ENCODE measurements at regions not wholly inside any gene's neighbourhood (a gene's known extent, or its start where the extent isn't known, plus 50 kb on each side); places are given as distances from the start of the nearest gene placed in this dataset.

DNA sequence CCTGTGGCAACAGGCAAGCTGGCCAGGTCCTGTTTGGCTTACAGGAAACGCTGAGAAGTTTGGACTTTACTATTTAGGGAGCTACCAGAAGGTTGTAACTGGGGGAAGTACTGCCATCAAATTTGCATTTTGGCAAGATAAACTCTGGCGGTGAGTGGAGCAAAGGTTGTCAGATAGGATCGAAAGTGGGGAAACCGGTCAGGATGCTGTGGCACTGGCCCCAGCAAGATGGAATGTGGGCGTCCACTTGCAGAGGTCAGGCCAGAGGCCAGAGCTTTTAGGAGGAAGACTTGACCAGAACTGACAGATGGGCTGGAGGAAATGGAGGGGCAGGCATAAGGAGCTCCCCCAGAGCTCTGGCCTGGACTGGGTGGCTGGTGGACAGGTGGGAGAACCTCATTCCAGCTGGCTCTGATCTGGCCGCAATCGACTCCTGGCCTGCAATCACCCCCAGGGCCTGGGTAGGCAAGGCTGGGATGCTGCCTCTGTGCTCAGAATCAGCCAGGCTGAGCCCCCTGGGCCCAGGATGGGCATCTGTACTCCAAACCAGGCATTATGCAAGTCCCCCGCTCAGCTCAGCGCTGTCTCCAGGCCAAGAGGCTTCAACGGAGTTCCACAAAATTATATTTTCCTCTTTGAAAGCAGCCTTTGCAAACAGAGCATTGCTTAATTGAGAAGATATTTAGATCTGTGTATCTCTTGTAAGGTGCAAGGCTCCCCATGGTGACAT is 178.3 kb upstream of the NECTIN1 start:
- no peak for TF ChIP-seq CTCF (IDR thresholded peaks at IDR 0.05; ENCODE audit: poor library complexity)
- TF ChIP-seq EZH2 (IDR thresholded peaks at IDR 0.05; ENCODE audit: borderline replicate concordance), result no peak

Measured in hepatocyte (in vitro differentiated cells).